ENCODE measurements at regions not wholly inside any gene's neighbourhood (a gene's known extent, or its start where the extent isn't known, plus 50 kb on each side); places are given as distances from the start of the nearest gene placed in this dataset.

DNA sequence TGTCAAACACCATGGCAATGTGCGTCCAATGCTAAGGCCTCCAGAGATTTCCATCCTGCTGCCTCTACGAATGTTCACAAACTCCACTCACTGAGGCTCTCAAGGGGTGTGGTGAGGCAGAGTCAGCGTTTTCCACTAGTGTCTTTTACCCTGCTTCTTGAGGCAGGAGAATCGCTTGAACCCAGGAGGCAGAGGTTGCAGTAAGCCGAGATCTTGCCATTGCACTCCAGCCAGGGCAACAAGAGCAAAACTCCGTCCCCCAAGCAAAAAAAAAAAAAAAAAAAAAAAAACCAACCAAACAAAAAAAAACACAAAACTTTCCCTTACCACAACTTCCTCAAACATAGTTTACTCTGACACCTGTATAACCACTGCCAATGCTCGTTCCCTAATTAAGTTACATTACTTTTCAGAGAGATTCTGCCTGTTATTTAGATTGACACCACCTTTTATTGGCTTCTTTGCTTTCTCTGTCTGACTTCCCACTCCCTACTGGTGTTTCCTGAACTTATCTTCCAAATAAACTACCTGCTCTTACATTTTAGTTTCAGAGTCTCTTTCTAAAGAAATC is 102.1 kb upstream of the ZNF746 start:
- TF ChIP-seq, protein P1, sequence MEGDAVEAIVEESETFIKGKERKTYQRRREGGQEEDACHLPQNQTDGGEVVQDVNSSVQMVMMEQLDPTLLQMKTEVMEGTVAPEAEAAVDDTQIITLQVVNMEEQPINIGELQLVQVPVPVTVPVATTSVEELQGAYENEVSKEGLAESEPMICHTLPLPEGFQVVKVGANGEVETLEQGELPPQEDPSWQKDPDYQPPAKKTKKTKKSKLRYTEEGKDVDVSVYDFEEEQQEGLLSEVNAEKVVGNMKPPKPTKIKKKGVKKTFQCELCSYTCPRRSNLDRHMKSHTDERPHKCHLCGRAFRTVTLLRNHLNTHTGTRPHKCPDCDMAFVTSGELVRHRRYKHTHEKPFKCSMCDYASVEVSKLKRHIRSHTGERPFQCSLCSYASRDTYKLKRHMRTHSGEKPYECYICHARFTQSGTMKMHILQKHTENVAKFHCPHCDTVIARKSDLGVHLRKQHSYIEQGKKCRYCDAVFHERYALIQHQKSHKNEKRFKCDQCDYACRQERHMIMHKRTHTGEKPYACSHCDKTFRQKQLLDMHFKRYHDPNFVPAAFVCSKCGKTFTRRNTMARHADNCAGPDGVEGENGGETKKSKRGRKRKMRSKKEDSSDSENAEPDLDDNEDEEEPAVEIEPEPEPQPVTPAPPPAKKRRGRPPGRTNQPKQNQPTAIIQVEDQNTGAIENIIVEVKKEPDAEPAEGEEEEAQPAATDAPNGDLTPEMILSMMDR (conservative IDR thresholded peaks at IDR 0.05), result no peak
- no peak for TF ChIP-seq EZH2 (IDR thresholded peaks at IDR 0.05; ENCODE audit: low read depth)
